ENCODE measurements at regions not wholly inside any gene's neighbourhood (a gene's known extent, or its start where the extent isn't known, plus 50 kb on each side); places are given as distances from the start of the nearest gene placed in this dataset.
"Not testable (repeated sequence)": the region's sequence is repeated elsewhere in the genome, so short reads cannot be mapped to it uniquely, and the experiment has no call there.

DNA sequence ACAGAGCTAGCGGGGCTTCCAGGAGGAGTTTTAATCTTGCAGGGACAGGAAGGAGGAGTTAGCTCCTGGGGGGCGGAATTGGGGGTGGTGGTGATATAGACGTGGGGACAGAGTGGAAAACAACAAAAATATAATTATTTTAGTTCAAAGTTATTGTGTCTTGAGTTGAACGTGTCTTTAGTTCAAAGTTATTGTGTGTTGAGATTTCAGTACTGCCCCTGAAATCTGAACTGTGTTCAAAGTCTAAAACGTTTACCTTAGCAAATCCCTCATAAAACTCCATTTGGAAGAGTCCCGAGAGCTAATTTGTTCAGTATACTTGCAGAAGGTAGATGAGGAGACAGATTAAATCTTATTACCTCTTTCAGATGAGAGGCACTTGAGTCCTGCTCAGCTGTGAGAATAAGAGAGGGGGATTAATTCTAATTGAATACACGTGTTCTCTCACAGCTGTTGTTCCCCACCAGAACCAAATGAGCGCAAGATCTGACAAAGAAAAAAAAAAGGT is 132.4 kb upstream of the ALDH3B2 start:
- CTCF ChIA-PET, result interaction anchor here (1.2 kb wide), 1 partner anchor 223 kb away, joined by 3 read pairs; the partner anchor contains the start of gene GSTP1
- POLR2A ChIA-PET, result not testable (repeated sequence)

DNA sequence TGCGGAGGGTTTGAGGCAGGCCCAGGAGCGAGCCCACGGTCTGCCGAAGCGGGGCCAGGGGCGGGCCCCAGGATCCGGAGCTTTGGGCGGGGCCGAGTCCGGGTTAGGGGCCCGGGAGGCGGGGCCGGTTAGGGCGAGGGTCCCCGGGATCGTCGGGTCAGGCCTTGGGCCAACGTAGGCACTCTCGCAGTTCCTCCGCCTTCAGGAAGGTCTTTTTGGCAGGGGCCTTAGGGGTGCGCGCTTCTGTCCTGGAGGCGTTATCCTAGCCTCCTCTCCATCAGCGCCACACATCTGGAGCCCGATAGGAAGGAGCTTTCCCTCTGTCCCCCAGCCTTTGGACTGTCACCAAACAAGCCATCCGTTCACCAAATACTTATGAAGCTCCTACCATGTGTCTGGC is 131.8 kb upstream of the ALDH3B2 start:
- POLR2A ChIA-PET, result not testable (repeated sequence)
- CTCF ChIA-PET, result interaction anchor here (1.2 kb wide), 1 partner anchor 223 kb away, joined by 3 read pairs; the partner anchor contains the start of gene GSTP1

- CTCF ChIA-PET, result interaction anchor here (1.2 kb wide), 1 partner anchor 222 kb away, joined by 3 read pairs; the partner anchor contains the start of gene GSTP1
- POLR2A ChIA-PET, result not testable (repeated sequence)
Measured at GRCh38 chr11:67805253-67806126, 131.1 kb upstream of the ALDH3B2 start.

DNA sequence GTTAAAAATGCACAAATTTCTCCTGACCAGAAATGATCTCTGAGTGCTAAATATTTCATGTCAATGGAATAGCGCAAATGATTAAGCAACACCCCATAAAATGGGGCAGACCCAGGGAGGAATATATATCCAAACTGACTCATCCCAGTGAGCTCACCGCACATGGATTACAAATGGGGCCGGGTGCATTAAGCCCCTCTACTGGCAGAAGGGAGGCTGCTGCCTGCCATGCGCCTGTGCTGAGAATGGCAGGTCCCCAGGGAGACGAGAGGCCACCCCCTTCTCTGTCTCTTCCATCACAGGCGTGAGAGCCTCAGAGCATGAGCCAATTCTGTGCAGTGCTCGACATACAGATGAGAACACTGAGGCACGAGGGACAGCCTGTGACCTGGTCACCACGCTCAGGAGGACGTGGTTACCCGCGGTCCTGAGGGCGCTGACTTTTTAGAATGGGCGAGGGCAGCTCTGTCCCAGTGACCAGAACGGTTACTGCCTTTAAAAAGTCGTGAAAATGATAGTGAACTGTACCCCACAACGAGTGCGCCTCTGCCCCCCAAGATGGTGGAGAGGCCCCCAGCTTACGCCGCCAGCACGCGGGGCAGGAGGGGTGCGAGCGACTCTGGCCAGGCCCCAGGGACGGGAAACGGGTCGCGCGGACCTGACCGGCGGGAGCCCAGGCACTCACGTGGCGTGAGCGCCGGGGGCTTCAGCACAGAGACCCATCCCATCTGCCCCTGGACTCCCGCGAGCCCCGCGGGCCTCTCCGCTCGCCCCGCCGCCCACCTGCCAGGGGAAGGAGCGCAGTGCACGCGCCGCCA is 130.2 kb upstream of the ALDH3B2 start:
- CTCF ChIA-PET, POLR2A ChIA-PET: not testable (repeated sequence)

- CTCF ChIA-PET, POLR2A ChIA-PET: not testable (repeated sequence)
Measured at GRCh38 chr11:67803519-67803918, 129.1 kb upstream of the ALDH3B2 start.

- CTCF ChIA-PET, POLR2A ChIA-PET: not testable (repeated sequence)
Measured at GRCh38 chr11:67803055-67803454, 128.6 kb upstream of the ALDH3B2 start.

DNA sequence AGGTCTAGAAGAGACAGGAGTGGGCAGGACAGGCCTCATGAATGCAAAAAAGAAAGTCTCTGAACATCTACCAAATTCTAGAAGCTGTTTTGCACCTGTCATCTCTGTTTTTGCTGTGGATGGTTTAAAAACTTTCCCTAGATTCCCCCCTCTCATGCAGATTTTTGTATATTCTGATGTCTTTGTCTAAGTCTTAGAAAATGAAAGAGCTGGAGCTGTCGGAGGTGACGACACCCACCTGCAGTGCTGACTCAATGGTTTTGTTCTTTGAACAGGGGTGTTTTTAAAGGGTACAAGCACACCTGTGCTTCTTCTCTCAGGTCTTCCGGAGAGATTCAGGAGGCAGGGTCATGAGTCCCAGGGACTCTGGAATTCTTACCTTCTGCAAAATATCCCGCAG is 128.2 kb upstream of the ALDH3B2 start:
- POLR2A ChIA-PET, CTCF ChIA-PET: not testable (repeated sequence)

- POLR2A ChIA-PET, CTCF ChIA-PET: not testable (repeated sequence)
Measured at GRCh38 chr11:67801397-67801796, 127.0 kb upstream of the ALDH3B2 start.

DNA sequence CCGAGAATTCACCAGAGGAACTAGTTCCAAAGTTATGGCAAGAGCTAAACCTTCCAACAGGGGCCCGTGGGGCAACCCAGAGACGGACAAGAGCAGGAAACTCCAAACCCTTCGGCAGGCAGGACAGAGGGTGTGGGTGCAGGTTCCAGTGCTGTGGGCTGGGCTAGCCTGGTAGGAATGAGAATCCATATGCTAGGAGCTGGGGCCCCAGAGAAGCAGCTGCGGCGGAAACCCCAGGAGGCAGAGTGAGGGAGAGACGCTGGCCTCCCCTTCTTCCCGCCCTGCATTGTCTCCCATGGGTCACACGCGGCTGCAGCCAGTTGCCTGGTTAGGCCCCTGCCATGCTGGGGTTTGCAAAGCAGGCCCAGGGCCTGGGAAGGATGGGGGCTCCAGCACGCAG is 126.2 kb upstream of the ALDH3B2 start:
- POLR2A ChIA-PET, CTCF ChIA-PET: not testable (repeated sequence)

DNA sequence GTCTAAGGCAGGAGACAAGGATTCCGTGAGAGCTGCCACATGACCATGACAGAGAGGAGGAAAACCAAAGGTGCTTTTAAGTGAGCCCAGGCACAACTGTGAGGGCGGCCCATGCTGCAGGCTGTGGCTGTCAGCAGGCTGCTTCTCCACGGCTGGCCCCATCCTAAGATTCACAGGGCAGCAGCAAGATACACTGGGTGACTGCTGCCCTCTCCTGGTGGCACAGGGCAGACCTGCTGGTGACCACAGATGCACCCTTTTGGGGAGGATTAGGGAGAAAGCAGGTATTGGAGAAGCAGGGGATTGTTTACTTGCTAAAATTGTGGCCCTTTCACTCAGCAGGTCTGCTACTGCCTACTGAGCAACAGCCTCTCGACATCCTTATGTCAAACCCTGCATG is 125.4 kb upstream of the ALDH3B2 start:
- CTCF ChIA-PET, POLR2A ChIA-PET: not testable (repeated sequence)

DNA sequence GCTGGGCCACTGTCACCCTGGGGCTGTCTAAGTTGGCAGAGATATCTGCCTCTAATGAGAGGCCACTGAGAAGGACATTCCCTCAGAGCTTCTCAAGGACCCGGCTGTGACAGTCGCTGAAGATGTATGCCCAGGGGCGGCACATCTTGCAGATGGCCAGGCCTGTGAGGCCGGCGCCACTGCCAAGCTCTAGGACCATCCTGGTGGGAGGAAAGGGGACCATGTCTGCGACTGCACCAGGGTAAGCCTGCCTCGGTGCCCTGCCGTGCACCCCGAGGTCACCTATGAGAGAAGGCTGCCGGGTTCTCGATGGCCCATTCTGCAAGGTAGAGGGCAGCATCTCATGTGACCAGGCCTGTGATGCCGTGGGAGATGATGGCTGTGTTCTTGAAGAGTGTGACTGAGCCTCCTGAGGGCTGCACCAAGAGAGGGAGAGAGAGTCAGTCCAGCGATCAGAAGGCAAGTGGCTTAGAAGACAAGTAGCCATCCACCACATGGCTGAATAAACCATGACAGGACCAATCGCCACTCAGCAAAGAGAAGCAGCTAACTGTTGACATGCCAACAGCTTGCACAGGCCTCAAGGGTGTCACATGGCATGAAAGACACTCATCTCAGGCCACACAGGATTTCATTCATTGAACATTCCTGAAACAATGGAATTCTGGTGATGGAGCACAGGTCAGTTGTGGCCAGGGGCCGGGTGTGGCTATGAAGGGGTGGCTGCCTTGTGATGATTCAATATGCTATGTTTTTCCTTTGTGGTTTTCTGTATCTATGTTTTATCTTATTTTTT is 123.5 kb upstream of the ALDH3B2 start:
- CTCF ChIA-PET, POLR2A ChIA-PET: not testable (repeated sequence)

- ChIA-PET CTCF (no interaction called here), POLR2A (no interaction called here)
Measured at GRCh38 chr11:67795746-67796145, 121.3 kb upstream of the ALDH3B2 start.

DNA sequence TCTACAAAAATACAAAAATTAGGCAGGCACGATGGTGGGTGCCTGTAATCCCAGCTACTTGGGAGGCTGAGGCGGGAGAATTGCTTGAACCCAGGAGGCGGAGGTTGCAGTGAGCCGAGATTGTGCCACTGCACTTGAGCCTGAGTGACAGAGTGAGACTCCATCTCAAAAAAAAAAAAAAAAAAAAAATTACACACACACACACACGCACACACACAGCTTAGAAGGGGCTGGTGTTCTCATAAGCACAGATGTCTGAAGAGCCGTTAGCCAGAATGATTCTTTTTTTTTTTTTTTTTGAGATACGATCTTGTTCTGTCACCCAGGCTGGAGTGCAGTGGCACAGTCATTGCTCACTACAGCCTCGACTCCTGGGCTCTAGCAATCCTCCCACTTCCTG is 119.3 kb upstream of the ALDH3B2 start:
- CTCF ChIA-PET, POLR2A ChIA-PET: not testable (repeated sequence)

DNA sequence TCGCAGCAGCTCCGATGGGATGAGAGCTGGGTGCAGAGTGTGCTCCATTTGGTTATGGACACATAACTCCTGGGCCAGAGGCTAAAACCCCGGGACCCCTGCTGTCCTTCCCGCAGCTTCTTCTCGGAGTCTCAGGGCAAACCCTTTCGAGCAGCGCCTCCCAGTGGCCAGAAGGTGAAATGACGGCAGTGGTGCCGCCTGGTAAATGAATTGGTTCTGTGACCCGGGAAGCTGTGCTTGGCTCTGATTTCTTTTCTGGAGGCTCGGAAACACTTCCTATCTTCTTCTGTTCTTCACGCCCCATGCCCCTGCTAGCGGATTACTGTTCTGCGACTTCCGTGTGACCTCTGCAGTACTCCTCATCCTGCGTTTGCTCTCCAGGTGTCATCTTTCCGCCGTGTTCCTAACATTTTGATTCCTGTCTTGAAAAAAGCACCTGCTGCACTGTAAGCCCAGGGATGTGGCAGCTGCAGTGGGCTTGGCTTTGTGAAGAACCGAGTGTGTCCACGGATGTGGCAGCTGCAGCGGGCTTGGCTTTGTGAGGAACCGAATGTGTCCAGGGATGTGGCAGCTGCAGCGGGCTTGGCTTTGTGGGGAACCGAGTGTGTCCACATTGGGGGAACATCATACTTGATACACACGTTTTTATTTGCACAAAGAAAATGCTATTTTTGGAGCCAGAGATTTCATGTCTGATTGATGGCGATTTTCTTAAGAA is 118.0 kb upstream of the ALDH3B2 start:
- CTCF ChIA-PET, POLR2A ChIA-PET: not testable (repeated sequence)

GRCh38 chr11:67791598-67792170 is 117.3 kb upstream of the ALDH3B2 start:
- CTCF ChIA-PET, POLR2A ChIA-PET: not testable (repeated sequence)

- POLR2A ChIA-PET, CTCF ChIA-PET: not testable (repeated sequence)
Measured at GRCh38 chr11:67788341-67788695, 113.9 kb upstream of the ALDH3B2 start.

- CTCF ChIA-PET, result not testable (repeated sequence)
Measured at GRCh38 chr11:67787681-67788340, 113.4 kb upstream of the ALDH3B2 start.

DNA sequence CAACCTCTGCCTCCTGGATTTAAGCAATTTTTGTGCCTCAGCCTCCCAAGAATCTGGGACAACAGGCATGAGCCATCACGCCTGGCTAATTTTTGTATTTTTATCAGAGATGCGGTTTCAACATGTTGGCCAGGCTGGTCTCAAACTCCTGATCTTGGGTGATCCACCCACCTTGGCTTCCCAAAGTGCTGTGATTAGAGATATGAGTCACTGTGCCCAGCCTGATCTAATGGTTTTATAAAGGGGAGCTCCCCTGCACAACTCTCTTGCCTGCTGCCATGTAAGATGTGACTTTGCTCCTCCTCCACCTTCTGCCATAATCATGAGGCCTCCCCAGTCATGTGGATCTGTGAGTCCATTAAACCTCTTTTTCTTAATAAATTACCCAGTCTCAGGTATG is 107.5 kb upstream of the ALDH3B2 start:
- POLR2A ChIA-PET, result interaction anchor here (0.6 kb wide), 1 partner anchor 426 kb away, joined by 3 read pairs; no protein-coding TSS in a partner anchor
- CTCF ChIA-PET, result not testable (repeated sequence)

More at GRCh38 chr11:67787681-67788340, 113.4 kb upstream of the ALDH3B2 start:
- POLR2A ChIA-PET, result not testable (repeated sequence)

DNA sequence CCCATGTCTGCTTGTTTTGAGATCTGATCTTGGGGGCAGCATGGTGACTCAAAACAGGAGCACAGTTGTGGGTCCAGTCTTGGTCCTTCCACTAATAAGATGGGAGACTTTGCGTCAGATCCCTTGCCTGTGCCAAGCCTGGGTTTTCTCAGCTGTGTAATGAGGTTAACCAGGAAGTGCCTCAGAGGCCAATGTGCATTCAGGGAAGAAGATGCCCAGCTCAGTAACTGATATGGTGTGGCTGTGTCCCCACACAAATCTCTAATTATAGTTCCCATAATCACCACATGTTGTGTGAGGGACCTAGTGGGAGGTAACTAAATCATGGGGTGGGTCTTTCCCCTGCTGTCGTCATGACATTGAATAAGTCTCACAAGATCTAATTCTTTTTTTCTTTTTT is 107.1 kb upstream of the ALDH3B2 start:
- POLR2A ChIA-PET, CTCF ChIA-PET: not testable (repeated sequence)

All from activated CD8-positive, alpha-beta memory T cell treated with anti-CD3 and anti-CD28 coated beads for 36 hours (primary cell).